Head of caudate nucleus (tissue), 42 donors: ENCODE measurements at regions not wholly inside any gene's neighbourhood (a gene's known extent, or its start where the extent isn't known, plus 50 kb on each side); places are given as distances from the start of the nearest gene placed in this dataset.

Experiments
- DNase-seq, 42 donors: peaks; one replicate each; pipeline versions ENCODE4 v3.0.0 to v3.0.0-alpha.2; 2020 to 2021; ENCODE audit warnings: mixed read lengths in 7 of 42
- intact Hi-C: fragments of 100-400 bp; cut with DNase I; formaldehyde crosslinking; loops from one replicate; pipeline ENCODE4 v1.15.0; 2022

- DNase-seq, result no peak
- intact Hi-C loops, result no loop called here
Measured at GRCh38 chr3:144402430-144402829, 430.8 kb downstream of the DIPK2A start.

- intact Hi-C loops, result no loop called here
Measured at GRCh38 chr3:144403040-144403457, 431.4 kb downstream of the DIPK2A start.

DNA sequence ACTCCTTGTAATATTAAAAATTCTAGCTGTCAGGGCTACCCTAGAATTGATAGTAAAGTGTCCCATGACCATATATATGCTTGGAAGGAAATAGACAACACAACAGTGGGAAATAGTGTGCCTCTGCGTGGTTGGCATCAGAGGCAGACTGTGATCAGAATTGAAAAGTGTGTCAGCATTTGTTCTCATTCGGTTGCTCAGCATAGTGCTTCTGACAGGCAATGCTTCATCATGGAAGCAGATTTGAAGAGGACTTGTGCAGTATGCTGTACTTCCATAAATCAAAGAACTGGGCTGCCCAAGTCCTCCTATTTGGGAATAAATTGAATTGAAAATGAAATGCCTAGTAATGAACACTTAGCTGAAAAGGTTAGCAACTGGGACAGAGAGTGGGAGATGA is 435.7 kb downstream of the DIPK2A start:
- DNase-seq, result peak in 2 of 42 donors; percentile 6 to 28
- intact Hi-C loops, result no loop called here

More at GRCh38 chr3:144403040-144403457, 431.4 kb downstream of the DIPK2A start:
- no peak for DNase-seq

DNA sequence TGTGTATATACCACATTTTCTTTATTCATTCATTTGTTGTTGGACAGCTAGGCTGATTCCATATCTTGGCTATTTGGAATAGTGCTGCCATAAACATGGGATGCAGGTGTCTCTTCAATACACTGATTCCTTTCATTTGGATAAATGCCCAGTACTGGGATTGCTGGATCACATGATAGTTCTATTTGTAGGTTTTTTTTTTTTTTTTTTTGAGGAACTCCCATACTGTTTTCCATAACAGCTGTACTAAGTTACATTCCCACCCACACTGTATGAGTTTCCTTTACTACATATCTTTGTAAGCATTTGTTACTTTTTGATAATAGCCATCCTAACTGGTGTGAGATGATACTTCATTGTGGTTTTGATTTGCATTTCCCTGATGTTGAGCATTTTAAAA is 437.7 kb downstream of the DIPK2A start:
- intact Hi-C loops, result no loop called here
- no peak for DNase-seq

DNA sequence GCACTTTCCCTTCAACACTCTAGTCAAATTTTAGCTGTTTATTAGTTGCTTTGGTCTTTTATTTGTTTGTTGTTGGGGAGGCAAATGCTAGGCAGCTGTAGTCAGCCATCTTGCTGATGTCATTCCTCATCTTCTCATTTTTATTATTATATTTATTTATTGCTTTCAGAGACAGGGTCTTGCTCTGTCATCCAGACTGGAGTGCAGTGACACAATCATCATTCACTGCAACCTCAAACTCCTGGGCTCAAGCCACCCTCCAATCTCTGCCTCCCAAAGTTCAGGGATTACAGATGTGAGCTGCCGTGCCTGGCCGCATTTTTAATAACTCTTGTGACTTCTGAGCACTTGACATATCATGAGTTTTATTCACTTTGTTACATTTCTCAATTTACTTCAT is 441.4 kb downstream of the DIPK2A start:
- intact Hi-C loops, result no loop called here
- no peak for DNase-seq

DNA sequence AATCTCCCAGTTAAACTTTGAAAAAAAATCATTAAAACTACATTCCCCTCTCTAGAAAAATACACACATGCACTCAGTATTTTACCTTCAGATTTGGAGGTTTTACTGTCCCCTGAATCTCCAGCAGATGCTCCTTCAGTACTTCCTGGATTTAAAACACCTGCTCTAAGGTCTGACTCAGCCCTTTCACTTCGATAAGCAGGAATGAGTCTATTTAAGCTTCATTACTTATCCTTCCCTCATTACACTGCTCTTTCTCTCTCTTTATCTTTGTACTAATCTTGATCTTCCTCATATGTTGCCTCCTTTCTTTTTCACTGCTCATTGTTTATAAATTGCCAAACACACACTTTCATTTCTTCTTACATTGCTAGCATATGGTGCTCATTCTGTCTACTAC is 443.9 kb downstream of the DIPK2A start:
- DNase-seq, result no peak
- intact Hi-C loops, result no loop called here

DNA sequence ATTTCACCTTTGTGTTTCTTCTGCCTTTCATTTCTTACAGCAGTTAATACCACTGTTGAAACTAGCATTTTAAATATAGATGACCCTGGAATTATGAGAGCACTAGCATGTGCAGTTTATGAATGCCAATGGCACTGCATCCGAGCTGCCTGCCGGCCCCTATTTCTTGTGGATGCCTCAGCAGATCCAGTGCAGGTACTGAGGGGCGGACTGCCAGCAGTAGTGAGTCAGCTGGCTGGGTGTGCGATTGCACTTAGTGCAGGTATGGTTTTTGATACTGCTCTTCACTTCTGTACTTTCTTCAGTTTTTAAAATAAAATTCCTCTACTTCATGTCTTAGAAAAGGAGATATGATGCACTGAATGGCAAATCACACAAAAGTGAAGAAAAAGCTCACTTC is 453.0 kb downstream of the DIPK2A start:
- no peak for DNase-seq
- intact Hi-C loops, result no loop called here

GRCh38 chr3:144426366-144426765 is 454.7 kb downstream of the DIPK2A start:
- intact Hi-C loops, result no loop called here
- no peak for DNase-seq

DNA sequence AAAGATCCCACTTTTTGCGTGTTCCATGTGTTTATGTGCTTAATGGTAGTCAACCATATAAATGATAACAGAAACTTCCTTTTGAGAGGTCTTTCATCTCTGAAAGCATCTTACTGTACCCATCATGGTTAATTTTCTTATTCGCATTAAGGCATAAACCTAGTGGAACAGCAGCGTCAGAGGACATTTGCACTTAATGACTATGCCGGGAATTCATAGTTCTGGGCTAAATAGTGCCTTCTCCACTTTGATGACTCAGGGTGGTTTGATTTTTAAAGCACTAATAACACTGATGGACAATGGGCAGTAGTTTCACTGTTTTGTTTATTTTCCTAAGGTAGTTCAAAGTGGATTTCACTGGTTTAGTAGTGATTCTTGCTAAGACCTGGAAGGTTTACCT is 455.3 kb downstream of the DIPK2A start:
- intact Hi-C loops, result no loop called here
- no peak for DNase-seq

DNA sequence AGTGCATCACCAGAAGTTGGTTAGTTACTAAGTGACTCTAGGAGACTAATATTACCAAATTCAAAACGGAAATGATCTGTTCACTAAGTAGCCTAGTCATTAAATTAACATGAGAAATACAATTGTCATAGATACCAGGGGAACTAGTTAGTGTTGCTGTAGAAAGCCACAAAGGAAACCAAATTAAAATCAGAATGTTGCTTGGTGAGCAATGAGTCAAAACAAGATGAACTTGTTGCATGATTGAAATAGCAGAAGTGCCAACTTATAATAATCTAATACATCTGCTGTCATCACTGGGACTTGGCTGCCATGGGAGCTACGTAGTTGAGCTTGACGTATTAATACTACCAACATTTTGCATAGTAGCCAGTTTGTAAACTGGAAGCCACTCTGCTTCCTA is 458.1 kb downstream of the DIPK2A start:
- DNase-seq, result no peak
- intact Hi-C loops, result no loop called here

- DNase-seq, result no peak
- intact Hi-C loops, result no loop called here
Measured at GRCh38 chr3:144431134-144431533, 459.5 kb downstream of the DIPK2A start.

DNA sequence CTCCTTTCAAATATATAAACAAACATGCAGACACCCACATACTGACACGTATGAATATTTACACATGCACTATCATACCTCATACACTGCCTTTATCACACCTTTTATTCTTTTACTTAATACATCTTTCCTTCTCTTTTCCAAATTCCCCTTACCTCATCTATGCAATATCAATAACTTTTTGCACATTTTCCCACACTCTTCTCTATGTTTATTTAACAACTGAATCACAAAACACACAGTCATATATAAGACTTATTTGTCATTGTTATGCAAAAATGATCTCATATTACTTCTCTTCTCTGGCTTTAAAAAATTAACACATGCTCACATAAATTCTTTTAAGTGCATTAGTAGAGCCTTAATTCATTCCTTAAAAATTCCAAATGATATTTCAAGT is 461.4 kb downstream of the DIPK2A start:
- intact Hi-C loops, result no loop called here
- no peak for DNase-seq

DNA sequence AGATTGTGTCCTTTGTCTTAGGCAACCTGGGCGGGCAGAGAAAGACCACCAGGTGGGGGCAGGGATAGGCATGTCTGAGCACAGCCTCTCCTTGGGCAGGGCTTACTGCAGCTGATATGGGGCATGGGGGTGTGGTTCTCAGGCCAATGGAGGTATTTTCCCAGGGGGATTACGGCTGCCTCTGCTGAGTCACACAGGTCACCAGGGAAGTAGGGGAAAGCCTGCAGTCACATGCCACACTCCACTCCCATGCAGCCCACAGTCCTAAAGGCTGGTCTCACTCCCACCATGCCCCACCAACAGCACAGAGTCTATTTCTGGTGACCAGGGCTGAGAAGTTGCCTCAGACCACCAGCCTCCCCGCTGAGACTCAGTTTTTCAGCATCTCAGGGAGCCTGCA is 466.4 kb downstream of the DIPK2A start:
- no peak for DNase-seq
- intact Hi-C loops, result no loop called here

- DNase-seq, result no peak
- intact Hi-C loops, result no loop called here
Measured at GRCh38 chr3:144444061-144444460, 472.4 kb downstream of the DIPK2A start.

DNA sequence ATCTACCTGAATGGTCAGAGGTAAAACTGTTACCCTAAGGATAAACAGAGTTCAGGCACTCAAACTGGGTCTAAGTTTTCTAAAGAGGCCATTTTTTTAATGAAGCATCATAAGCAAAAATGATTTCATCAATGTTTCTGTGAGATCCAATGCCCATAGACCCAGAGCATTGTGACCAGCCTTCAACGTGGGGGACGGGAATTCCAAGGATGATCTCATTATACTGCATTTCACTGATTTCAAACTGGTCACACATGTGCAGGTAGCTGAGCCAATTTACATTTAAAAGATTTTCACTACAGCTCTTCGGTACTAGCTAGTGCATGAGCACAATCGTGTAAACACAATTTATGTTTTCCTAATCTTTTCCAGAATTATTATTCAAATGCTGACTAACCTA is 472.9 kb downstream of the DIPK2A start:
- intact Hi-C loops, result no loop called here
- no peak for DNase-seq

- intact Hi-C loops, result no loop called here
Measured at GRCh38 chr3:144455841-144456440, 484.3 kb downstream of the DIPK2A start.

GRCh38 chr3:144457758-144458157 is 486.1 kb downstream of the DIPK2A start:
- intact Hi-C loops, result no loop called here
- no peak for DNase-seq

More at GRCh38 chr3:144455841-144456440, 484.3 kb downstream of the DIPK2A start:
- no peak for DNase-seq

DNA sequence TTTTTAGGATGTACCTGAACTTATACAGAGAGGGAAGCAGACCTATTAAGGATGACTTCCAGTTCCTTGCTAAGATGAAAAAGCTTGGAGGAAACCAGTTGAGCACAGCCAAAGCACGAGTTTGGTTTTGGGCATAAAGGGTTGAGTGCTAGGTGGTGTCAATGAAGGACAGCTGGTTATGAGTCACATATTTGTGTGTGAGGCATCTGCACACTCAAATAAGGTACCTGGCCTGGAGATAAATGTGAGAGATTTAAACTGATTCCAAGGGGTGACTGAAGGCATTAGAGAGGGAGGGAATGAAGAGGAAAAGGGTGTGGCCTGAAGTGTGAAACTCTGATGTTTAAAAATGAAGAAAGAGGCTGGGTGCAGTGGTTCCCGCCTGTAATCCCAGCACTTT is 486.7 kb downstream of the DIPK2A start:
- no peak for DNase-seq
- intact Hi-C loops, result no loop called here

DNA sequence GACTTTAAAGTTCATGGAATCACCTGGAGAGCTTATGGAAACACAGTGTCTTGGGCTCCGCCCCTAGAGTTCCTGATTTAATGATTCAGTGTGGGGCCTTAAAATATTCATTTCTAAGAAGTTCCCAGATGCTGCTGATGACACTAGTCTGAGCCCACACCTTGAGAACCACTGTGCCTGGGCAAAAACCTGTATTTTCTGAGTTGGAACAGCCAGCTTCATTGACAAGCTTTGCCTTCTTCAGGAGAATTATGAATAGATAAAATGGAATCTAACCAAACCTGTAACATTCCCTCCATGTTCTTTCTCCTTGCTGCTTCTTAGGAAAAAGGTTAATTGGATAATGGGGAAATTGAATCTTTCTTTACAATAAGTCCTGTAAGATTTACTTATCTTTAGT is 490.7 kb downstream of the DIPK2A start:
- DNase-seq, result no peak
- intact Hi-C loops, result no loop called here

GRCh38 chr3:144463911-144464310 is 492.3 kb downstream of the DIPK2A start:
- intact Hi-C loops, result no loop called here
- no peak for DNase-seq

DNA sequence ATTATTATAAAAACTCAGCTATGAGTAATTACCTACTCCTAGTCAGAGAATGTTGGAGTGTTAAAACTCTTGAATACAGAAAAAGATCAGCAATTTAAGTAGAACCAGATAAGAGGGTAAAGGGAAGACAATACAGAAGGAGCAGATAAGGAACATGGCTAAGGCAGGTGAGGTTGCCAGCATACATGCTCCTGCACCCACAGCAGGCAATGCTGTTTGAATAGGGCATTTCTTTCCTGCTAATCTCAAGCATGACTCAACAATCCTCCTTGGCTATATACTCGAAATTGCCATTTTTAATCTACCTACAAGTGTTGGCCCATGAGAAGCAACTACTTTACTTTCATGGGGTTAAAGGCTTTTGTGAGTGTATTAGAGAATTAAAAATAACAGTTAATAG is 494.5 kb downstream of the DIPK2A start:
- intact Hi-C loops, result no loop called here
- no peak for DNase-seq

- intact Hi-C loops, result no loop called here
- DNase-seq, result no peak
Measured at GRCh38 chr3:144466540-144466939, 494.9 kb downstream of the DIPK2A start.
